Vagina (tissue), 2 donors: ENCODE measurements at regions not wholly inside any gene's neighbourhood (a gene's known extent, or its start where the extent isn't known, plus 50 kb on each side); places are given as distances from the start of the nearest gene placed in this dataset.

Experiments
- POLR2A ChIP-seq, 2 donors: fragments of 450-650 bp; IDR thresholded peaks; one replicate each; pipeline ENCODE4 v1.6.1; 2017; ENCODE audit warnings: antibody characterized with exemption in 2 of 2, mild to moderate bottlenecking in 2 of 2, moderate library complexity in 2 of 2
- POLR2AphosphoS5 ChIP-seq, 2 donors: sonication (generic); formaldehyde crosslinking; IDR thresholded peaks; one replicate each; pipeline ENCODE4 v1.9.0; 2017; ENCODE audit warnings: antibody characterized with exemption in 2 of 2, mild to moderate bottlenecking in 2 of 2, low read depth in 1 of 2; ENCODE audit not compliant: insufficient read depth in 1 of 2

- TF ChIP-seq POLR2A (IDR thresholded peaks at IDR 0.05), result no peak
- TF ChIP-seq POLR2AphosphoS5 (IDR thresholded peaks at IDR 0.05; ENCODE audit: insufficient read depth in 1 of 2, low read depth in 1 of 2), result no peak
These were observed 321.5 kb upstream of the AKR1E2 start for GRCh38 chr10:4504550-4504949.
